Stromal cell of bone marrow (primary cell): ENCODE measurements at regions not wholly inside any gene's neighbourhood (a gene's known extent, or its start where the extent isn't known, plus 50 kb on each side); places are given as distances from the start of the nearest gene placed in this dataset.
"Not testable (repeated sequence)": the region's sequence is repeated elsewhere in the genome, so short reads cannot be mapped to it uniquely, and the experiment has no call there.

Experiments used
- DNase-seq: peaks from one replicate; pipeline ENCODE4 v3.0.0-alpha.2; 2012; ENCODE audit warnings: low read depth

DNA sequence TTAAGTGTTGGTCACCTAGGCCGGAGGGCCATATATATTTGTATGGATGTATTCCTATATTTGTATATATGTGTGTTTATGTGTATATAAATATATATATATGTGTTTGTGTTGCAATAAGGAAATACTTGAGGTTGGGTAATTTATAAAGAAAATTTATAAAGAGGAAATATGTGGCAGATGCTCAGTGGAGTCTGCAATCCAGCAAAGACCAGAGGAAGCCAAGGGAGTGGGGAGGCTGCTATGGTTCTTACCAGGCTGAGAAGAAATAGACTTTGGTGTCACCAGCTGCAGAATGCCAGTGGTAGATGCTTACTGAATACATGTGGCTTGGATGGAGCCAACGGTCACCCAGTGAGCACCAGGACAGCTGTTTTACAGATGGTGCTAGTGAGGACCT lies 97.4 kb upstream of the ELOVL5 start:
- no peak for DNase-seq

DNA sequence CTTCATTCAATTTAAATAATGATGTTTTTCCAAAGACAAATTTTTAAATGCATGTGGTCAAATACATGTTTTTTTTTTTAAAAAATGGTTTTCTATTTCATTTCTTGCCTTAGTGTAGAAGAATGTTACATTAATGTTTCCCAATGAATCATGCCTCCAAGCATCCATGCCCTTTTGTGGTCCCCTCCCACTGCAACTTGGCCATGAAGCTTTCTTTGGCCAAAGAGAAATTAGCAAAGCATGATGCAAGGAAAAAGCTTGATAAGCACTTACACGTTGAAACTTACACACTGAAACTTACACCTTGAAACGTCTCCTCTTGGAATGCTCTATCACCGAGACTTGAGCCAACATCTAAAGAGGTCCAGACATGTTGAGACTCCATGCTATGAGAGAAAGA lies 93.0 kb upstream of the ELOVL5 start:
- peak; percentile 75 for DNase-seq

DNA sequence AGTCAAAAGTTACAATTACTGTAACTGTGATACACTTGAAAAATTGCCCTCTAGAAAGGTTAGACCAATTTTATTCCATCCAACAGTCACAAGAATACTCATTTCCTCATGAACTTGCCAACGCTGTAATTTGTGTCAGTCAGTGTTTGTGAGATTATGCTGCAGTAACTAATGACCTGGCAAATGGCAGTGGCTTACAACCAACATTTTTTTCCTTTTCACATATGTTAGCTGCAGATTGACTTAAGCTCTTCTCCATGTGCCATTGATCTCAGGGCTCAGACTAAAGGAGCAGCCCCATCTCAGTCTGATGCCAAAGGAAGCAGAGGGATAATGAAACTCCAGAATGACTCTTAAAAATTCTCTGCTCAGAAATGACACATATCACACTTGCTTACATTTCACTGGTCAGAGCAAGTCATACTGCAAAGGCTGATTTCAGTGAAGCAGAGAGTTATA lies 92.3 kb upstream of the ELOVL5 start:
- peak; percentile 47 for DNase-seq

DNA sequence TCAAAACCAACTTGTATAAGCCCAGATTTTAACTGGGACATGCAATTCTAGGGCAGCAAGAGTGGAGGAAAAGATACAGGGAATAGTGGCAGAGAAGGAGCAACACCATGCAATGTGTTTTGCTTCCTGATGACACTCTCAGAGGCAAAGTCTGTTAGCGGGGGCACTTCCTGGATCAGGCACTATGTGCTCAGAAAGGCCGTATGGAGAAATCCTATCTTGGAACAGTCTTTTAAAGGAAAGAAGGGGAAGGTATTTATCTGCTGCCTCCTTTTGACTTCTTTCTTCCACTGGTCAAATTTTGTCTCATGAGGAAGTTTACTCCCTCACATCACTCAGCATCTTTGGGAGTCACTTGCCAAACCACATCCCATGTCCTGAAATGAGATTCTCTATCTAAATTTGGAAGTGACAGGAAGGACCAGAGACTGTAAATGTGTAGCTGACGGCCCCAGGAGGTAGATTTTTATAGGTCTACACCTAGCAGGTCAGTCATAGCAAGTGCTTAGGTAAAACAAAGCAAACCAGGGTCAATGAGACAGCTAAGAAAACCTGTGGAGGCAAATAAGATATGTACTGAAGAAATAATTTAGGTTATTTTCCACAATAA lies 91.7 kb upstream of the ELOVL5 start:
- DNase-seq, result no peak

DNA sequence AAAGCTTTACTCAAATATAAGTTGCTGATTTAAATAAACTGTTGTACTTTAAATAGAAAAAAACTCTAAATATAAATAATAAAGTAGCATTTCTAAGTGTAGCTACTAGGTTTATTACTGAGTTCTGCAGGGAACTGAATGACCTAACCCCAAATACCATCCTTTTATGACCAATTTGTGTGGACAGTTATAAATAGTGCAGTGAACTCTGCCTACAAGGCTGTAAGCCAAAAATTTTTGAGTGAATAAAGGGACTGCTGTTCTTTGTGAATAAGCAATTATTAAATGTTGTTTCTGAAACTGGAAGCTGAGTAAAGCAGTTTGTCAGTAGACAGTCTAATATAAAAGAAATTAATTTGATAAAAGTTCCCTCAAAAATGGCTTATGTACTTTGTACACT lies 90.8 kb upstream of the ELOVL5 start:
- peak; percentile 79 for DNase-seq

DNA sequence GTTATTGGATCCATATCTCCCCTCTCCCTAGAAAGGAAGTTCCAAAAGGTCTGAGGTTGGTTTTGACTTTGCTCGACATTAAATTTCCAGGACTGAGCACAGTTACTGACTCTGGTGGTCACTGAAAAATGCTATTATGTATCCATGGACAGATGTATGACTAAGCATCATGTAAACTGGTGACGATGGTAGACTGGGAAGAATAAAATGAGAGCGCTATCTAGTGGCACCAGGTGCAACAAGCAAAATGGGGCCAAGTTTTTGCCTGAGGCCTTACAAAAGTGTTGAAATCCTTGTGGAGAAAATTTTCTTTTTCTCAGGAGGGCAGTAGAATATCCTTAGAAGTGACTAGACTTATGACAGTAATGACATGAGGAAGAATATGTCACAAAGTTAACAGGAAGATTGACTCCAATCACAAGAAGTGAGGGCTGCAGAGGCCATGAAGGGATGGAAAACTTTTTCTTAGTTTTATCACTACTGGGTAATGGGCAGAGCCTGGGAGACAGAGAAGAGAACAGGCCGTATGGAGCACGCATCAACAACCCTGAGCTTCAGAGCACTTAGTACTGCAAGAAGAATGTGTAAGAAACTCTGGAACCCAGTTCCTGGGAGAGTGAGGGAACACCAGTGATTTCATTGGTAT lies 88.9 kb upstream of the ELOVL5 start:
- DNase-seq, result peak; percentile 73

DNA sequence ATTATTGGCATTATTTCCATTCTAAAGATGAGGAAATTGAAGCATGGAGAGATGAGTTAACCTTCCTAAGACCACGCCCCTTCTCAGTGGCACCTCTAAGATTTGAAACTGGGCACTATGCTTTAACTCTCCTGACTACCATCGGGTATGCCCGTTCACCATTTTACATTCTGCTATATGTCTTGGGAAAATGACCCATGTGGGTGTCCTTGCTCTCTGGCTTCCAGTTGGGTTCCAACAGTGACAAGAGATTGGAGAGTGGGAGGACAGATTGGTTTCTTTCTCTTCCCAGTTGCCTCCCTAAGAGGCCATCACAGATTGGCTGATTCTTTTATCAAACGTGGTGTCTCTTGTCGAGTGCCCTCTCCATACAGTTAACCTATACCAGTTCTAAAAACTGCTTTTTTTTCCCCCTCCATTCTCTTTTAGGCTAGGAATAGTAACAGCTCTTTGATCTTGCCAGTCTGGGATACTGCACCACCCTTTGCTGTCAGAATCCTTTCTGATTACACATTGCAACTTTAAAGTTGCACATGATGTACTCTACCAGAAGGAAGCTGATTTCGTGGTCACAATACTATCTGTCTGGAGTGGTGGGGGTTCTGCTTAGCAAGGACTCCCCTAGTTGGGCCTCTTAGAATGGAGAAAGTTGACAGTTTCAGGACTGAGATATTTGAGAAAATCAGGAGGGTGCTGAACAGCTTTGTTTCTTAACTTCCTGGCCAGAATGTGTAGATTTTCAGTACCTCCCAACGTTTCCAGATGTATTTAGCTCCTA lies 88.0 kb upstream of the ELOVL5 start:
- DNase-seq, result no peak

DNA sequence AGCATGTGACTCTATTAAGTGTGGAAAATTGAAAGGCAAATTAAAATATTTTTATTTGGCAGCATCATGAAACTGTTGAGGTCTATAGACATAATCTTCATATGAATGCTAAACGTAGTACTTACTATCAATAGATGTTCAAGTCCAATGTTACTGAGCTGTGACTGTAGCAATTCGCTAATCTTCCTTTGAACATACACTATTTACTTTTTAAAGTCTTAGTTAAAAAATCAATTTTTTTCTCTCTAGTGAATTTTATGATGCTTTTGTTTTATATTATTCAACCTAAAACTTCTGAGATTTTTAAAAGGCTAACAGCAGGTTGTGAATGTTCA lies 85.2 kb upstream of the ELOVL5 start:
- no peak for DNase-seq

DNA sequence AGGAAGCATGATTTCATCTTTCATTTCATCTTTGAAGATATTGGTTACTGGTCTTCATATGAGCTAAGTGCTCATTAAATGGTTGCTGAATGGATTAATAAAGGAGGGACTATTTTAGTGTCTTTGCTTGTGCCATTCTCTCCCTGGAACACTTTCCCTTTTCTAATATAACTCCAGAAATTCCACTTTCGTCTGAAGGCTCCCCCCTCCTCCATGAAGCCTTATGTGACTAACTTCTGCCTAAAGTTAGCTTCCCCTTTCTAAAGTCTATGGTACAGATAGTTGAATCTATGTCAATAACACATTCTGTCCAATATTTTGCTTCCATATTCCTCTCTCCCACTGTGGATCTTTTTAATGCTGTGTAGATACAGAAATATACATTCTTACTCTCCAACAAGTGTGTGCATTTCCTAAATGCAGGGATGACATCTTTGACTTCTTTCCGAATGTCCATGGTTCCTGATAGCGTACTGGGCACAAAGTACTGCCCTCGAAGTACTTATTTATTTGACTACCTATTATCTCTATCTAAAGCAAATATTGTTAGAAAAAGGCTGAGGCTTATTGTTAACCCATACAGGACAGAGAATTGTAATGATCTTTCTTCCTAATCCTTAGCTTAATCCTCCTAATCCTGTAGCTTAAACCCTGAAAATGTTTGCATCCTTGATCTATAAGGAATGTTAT lies 84.7 kb upstream of the ELOVL5 start:
- no peak for DNase-seq

DNA sequence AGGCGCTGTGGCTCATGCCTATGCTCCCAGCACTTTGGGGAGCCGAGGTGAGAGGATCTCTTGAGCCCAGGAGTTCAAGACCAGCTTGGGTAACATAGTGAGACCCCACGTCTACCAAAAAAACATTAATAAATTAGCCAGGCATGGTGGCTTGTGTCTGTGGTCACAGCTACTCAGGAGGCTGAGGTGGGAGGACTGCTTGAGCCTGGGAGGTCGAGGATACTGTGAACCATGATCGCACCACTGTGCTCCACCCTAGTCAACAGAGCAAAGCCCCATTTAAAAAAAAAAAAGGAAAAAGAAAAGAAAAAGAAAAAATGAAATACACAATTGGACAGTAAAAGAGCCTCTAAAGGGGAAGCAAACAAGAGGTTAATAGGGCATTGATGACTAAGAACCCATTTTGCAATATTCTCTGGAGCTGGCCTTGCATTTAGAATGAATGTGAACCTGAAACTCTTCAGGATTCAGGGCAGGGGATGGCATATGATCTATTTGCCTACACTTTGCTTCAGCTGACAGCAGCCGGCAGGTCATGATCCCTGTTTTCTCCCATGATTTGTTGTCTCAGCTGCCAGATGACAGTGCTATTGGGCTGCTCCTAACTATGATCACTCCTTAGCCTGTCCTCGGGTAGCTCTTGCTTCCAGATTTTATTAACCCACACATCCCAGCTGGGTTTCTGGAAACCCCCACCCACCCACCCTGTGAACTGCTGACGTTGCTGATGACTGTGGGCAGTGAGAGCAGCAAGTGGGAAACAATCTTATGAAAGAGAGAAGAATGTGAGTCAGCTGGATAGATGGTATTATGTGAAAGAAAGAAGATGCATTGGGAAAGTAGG lies 83.8 kb upstream of the ELOVL5 start:
- peak; percentile 80 for DNase-seq

DNA sequence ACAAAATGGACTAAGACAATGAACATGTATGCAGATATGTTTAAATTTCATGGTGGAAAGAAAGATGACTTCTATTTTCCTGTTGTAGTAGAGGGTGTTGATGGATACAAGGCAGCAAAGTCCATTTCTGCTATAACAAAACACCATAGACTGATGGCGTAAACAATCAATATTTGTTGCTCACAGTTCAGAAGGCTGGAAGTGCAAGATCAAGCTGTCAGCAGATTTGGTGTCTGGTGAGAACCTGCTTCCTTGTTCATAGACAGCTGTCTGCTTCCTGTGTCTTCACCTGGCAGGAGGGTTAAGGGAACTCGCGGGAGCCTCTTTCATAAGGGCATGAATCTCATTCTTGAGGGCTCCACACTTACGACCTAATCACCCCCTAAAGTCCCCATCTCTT lies 83.0 kb upstream of the ELOVL5 start:
- DNase-seq, result no peak

DNA sequence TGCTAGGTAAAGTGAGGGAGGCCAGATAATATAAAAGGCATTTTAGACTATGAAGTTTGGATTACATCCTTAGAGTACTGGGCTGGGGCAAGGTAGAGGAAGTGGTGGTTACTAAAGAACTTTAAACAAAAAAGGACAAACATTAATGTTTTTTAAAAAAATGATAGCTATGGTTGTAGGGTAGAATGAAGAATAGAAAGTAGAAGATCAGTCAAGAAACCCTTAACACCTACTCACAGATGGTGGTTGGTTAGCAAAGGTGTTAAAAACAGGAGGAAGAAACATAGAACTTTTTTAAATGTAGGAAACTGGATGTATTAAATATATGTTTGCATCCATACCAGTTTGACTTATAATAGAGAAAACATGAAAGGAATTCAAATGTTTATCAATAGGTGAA lies 80.7 kb upstream of the ELOVL5 start:
- no peak for DNase-seq

DNA sequence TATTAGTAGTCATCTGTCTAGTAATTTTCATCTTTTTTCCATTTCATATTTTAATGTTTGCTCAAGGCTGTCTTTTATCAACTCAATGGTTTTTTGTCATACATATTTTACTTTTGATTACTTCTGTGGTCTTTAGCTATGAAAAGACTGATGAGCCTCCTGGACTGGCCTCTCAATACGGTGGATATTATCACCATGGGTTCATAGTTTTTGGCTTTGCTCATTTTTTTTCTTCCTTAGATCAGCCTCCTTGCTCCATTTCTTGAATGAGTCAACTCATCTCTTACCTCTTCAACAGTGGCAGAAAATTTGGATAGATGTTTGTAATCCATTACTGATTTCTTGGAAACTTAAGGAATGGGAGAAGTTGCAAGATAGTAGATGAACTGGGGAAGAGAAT lies 80.1 kb upstream of the ELOVL5 start:
- no peak for DNase-seq

DNA sequence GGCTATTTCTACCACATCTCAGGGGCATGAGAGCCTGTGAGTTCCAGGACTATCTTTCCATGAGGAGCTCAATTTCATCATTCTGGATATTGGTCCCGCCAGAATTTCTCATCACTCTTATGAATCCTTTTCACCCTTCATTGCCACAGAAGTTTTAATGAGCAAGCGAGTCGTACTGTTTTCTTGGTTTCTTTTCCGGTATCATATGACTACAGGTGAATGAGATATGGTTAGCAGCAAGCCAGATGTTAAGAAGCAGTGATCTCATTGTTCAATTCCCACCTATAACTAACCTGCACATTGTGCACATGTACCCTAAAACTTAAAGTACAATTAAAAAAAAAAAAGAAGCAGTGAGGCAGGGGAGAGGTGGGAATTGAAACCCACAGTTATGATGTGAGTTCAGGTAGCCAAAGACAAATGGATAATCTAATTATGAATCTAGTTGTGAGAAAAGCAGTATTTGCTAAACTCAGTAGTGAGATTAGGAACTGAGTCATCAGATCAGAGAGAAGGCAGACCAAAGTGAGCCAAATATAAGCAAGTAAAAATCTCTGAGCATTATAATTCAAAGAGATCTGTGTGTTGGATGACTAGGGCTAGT lies 78.0 kb upstream of the ELOVL5 start:
- DNase-seq, result no peak

DNA sequence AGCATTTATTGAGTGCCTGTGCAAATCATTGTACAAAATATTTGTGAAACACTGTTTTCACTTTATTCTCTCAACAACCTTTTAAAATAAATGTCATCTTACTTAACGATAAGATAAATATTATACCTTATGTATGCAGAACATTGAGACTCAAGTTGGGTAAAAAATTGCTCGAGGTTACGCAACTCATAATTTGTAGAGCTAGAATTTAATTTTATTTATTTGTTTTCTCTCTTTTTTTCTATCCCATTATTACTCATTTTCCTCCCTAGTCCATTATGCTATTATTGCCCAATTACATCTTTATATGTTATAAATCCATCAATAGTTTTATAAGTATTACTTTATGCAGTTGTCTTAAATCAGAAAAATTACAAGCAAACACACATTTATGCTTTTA lies 77.4 kb upstream of the ELOVL5 start:
- no peak for DNase-seq

DNA sequence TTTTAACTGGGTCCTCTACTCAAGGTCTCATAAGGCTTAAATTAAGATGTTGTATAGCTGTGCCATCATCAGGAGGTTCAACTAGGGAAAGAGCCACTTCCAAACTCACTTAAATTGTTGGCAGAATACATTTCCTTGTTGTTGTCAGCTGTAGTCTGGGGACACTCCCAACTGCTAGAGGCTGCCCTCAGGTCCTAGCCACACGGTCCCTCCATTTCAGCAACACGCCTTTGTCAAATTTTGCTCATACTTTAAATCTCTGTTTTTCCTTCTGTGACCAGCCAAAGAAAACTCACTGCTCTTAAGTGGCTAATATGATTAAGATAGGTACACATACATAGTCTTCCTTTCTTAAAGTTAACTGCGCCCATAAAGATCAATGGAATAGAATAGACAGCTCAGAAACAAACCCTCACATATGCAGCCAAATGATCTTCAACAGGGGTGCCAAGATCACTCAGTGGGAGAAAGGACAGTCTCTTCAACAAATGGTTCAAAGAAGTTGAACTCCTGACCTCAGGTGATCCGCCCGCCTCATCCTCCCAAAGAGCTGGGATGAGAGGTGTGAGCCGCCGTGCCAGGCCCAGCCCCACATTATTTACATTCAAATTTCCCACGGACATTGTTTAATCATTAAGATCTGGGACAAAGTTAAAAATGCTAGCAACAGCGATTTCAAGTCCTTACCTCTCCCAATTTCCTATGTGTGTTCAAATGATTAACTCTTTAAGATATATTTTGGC lies 76.4 kb upstream of the ELOVL5 start:
- no peak for DNase-seq

DNA sequence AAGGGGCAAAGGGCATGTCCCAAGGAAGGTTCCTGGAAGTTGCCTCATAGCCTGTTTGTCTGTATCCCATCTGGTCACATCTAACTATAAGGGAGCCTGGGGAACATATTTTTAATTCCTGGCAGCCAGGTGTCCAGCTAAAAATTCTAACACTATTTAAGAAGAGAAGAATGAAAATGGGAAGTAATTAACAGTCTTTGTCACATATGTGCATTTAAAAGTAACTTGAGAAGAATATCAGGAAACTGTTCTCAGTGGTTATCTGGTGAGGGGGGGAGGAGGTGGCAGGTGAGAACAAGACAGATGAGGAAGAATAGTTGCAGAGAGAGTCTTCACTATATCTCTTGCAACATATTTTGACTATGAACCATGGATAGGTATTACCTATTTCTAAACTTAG lies 75.5 kb upstream of the ELOVL5 start:
- DNase-seq, result no peak

DNA sequence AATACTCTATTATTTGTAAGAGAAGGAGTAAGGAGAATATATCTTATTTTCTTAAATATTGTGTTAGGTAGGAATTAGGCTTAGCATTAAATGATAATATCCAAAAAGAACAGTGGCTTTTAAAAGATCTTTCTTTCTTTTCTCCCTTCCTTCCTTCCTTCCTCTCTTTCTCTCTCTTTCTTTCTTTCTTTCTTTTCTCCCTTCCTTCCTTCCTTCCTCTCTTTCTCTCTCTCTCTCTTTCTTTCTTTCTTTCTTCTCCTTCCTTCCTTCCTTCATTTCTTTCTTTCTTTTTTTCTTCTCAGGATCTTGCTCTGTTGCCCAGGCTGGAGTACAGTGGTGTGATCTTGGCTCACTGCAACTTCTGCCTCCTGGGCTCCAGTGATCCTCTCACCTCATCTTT lies 74.8 kb upstream of the ELOVL5 start:
- DNase-seq, result not testable (repeated sequence)

DNA sequence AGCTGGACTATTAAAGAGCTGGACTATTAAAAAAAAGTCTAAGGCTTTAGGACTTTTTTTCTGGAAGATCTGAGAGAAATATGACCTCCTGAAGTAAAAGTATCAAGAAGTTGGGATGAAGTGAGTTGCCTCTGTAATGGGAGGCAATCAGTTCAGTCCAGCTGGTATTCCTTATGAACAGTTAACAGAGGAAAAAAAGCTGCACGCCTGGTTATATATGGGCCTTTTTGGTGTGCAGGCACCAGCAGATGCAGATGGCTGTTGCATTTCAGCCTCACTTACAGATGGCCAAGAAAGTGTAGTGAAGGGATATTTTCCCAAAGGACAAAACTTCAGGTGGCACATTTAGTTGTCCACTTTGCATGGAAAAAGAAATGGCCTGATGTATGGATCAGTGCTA lies 70.3 kb upstream of the ELOVL5 start:
- no peak for DNase-seq

DNA sequence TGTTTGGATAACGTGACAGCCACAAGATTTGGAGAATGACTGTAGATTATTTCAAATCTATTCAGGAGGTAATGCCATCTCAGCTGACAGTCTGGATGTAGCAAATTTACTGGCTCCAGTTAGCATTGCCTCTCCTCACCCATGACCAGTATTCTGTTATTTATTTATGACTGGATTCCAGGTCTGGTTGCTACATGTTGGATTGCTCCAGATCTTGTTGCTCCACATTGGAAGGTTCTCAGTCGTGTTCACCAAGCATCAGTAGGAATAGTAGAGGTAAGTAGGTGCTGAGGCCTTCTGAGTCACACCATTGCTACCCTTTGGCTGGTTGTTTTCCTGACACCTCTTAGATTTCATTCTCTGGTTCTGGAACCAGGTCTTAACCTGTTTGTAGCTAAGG lies 69.5 kb upstream of the ELOVL5 start:
- no peak for DNase-seq

DNA sequence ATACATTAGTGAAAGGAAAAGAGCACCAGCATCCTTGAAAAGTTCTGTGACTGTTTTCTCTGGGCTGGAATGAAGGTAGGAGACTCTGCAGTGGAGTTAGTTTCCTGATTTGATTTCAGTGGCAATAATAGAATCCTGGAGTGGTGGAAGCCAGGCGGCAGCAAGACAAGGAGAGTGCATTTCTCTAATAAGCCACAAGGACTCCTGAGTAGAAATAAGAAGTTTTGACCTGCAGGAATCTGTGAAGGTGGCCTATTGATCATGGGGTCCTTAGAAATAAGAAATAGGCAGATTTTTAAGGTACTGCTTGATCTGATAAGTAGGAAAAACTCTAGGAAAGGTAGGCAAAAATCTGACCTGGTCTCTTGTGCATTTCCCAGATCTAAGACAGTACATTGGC lies 68.4 kb upstream of the ELOVL5 start:
- DNase-seq, result no peak
